ENCODE measurements at regions not wholly inside any gene's neighbourhood (a gene's known extent, or its start where the extent isn't known, plus 50 kb on each side); places are given as distances from the start of the nearest gene placed in this dataset.
"Not testable (repeated sequence)": the region's sequence is repeated elsewhere in the genome, so short reads cannot be mapped to it uniquely, and the experiment has no call there.

DNA sequence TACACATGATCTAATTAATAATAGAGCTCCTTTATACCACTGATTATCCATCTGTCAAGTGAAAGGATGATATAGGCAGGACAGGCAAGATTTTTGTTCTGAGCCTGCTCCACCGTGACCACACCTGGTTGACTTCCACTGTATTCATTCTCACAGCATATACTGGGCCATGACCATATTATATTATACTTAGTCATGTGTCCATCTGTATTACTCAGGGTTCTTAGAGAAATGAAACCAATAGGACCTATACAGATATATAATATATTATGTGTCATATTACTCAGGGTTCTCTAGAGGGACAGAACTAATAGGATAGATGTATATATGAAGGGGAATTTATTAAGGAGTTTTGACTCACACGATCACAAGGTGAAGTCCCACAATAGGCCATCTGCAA lies 675.1 kb downstream of the GRXCR1 start:
- H3K9me3 ChIP-seq (replicated peaks), result no peaks in the 10 kb centered on the region
- no peaks in the 10 kb centered on the region for H3K36me3 ChIP-seq
- no peak overlapping the region for H3K4me3 ChIP-seq
- H3K4me1 ChIP-seq (replicated peaks), result no peaks in the 10 kb centered on the region
- no peak for DNase-seq (ENCODE audit: low read depth in 1 of 2, low spot score in 2 of 2)
- no peaks in the 10 kb centered on the region for H3K27me3 ChIP-seq (replicated peaks)
- H3K27ac ChIP-seq, result no peak overlapping the region

DNA sequence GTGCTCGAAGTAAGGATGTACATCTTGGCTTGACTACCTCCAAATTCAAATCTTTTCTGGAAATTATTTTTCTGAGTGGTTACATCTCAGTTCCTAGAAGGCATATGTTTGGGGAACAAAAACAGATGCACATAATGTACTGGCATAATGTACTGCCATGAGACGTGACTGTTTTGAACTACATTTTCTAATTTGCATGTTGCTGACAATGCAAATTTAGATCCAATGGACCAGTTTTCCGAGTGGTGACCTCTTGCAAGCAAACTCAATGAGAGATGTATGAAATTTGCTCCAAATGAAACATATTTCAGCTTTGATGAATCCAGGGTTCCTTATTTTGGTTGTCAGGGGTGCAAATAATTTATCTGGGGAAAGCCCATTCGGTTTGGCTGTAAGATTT lies 694.3 kb downstream of the GRXCR1 start:
- Histone ChIP-seq H3K27me3 (replicated peaks) (no peaks in the 10 kb centered on the region), H3K27ac (no peak overlapping the region)
- no peak for DNase-seq (ENCODE audit: low read depth in 1 of 2, low spot score in 2 of 2)

DNA sequence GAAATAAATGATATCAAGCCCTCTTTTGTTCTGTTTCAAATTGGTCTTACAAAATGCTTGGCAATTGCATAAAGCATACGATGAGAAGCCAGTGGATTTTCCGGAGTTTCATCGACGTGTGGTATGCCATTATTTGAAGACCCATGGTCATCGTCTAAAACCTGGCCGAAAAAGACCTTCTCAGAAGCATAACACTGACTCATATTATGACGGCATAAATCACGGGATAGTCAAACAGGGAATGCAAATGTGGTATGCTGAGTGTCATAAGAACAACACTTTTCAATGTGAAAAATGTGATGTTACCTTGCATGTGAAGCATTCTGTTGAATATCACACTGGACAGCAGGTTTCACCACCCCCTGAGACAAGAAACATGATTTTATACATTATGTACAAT lies 695.2 kb downstream of the GRXCR1 start:
- no peaks in the 10 kb centered on the region for H3K4me1 ChIP-seq (replicated peaks)
- H3K27me3 ChIP-seq (replicated peaks), result no peaks in the 10 kb centered on the region
- H3K36me3 ChIP-seq, result no peaks in the 10 kb centered on the region
- no peak overlapping the region for H3K27ac ChIP-seq
- no peaks in the 10 kb centered on the region for H3K9me3 ChIP-seq (replicated peaks)
- DNase-seq (ENCODE audit: low read depth in 1 of 2, low spot score in 2 of 2), result no peak
- no peak overlapping the region for H3K4me3 ChIP-seq

More for the DNA sequence above, 694.3 kb downstream of the GRXCR1 start:
- H3K4me1 ChIP-seq (replicated peaks), result no peaks in the 10 kb centered on the region
- no peak overlapping the region for H3K4me3 ChIP-seq
- no peaks in the 10 kb centered on the region for H3K36me3 ChIP-seq
- H3K9me3 ChIP-seq (replicated peaks), result no peaks in the 10 kb centered on the region

DNA sequence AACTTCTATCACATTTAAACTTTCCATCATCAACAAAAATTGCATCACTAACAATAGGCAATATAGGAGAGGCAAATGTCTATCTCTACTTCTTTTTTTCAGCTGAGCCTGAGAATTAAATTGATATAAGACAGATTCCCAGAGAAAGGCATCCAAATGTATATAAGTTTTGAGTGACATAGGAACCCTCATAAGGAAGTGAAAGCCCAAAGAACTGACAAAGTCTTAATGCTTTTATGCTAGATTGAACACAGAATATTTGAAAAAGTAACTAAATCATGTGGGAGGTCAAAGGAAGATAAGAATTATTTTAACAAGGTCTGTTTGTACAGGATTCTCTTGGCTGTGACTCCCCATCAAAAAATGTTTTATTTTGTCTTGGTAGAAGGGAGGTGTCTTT lies 714.9 kb downstream of the GRXCR1 start:
- H3K27ac ChIP-seq, result no peak overlapping the region
- no peaks in the 10 kb centered on the region for H3K36me3 ChIP-seq
- no peak overlapping the region for H3K4me3 ChIP-seq
- no peak for DNase-seq (ENCODE audit: low read depth in 1 of 2, low spot score in 2 of 2)
- H3K27me3 ChIP-seq (replicated peaks), result no peaks in the 10 kb centered on the region
- H3K4me1 ChIP-seq (replicated peaks), result no peaks in the 10 kb centered on the region
- no peaks in the 10 kb centered on the region for H3K9me3 ChIP-seq (replicated peaks)

DNA sequence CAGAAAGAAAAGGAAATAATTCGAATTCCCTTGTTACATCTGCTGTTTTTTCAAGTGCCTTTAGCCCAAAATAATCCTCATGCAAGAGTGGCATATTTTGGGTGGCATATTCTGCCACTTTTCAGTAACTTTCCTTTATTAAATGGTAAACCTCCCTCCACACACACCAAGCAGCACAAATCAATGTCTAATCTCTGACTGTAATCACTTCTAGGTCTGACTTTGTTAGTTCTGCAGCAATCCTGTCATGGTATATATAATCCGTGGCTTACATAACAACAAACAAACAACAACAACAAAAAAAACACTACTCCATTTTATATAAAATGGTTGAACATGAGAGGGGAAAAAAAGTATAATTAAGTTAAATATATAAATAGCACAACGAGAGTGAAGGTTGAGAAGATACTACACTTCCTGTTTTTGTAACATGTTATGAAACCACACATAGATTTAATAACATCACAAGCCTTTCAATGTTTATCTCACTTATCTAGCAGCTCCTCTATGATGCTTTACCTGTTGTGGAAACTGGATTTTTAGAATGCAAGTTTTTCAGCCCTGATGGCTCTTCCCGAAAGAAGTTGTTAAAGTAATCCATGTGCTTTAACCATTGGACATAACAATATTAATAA lies 715.4 kb downstream of the GRXCR1 start:
- DNase-seq (ENCODE audit: low read depth in 1 of 2, low spot score in 2 of 2), result no peak
- no peaks in the 10 kb centered on the region for H3K27me3 ChIP-seq (replicated peaks)

GRCh38 chr4:43619219-43619618 lies 726.7 kb downstream of the GRXCR1 start:
- no peaks in the 10 kb centered on the region for H3K9me3 ChIP-seq (replicated peaks)
- DNase-seq (ENCODE audit: low read depth in 1 of 2, low spot score in 2 of 2), result no peak
- no peaks in the 10 kb centered on the region for H3K27me3 ChIP-seq (replicated peaks)
- no peaks in the 10 kb centered on the region for H3K36me3 ChIP-seq
- H3K4me3 ChIP-seq, result no peak overlapping the region
- H3K27ac ChIP-seq, result no peak overlapping the region
- no peaks in the 10 kb centered on the region for H3K4me1 ChIP-seq (replicated peaks)

More for the DNA sequence above, 715.4 kb downstream of the GRXCR1 start:
- Histone ChIP-seq H3K9me3 (replicated peaks) (no peaks in the 10 kb centered on the region), H3K4me3 (no peak overlapping the region), H3K4me1 (replicated peaks) (no peaks in the 10 kb centered on the region), H3K27ac (no peak overlapping the region), H3K36me3 (no peaks in the 10 kb centered on the region)

- DNase-seq (ENCODE audit: low read depth in 1 of 2, low spot score in 2 of 2); H3K36me3 ChIP-seq; H3K4me1 ChIP-seq (replicated peaks); H3K4me3 ChIP-seq; H3K27ac ChIP-seq; H3K9me3 ChIP-seq (replicated peaks); H3K27me3 ChIP-seq (replicated peaks): not testable (repeated sequence)
These were observed 745.4 kb downstream of the GRXCR1 start for GRCh38 chr4:43637893-43638292.

DNA sequence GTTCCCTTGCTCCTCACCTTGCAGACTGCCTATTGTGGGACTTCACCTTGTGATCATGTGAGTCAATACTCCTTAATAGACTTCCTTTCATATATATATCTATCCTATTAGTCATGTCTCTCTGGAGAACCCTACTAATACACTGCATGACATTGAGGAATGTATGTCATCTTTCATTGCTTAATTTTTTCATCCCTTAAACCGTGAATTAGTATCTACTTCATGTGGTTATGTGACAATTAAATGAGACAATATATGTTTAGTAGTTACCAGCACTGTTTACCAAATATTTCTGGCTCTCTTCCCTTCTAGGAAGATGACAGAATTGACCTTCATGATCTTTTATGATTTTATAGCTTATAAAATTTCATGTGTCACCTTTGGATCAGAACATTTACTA lies 759.5 kb downstream of the GRXCR1 start:
- no peak overlapping the region for H3K4me3 ChIP-seq
- H3K36me3 ChIP-seq, result no peaks in the 10 kb centered on the region
- no peaks in the 10 kb centered on the region for H3K9me3 ChIP-seq (replicated peaks)
- no peak overlapping the region for H3K27ac ChIP-seq
- H3K27me3 ChIP-seq (replicated peaks), result no peaks in the 10 kb centered on the region
- no peak for DNase-seq (ENCODE audit: low read depth in 1 of 2, low spot score in 2 of 2)
- H3K4me1 ChIP-seq (replicated peaks), result no peaks in the 10 kb centered on the region

DNA sequence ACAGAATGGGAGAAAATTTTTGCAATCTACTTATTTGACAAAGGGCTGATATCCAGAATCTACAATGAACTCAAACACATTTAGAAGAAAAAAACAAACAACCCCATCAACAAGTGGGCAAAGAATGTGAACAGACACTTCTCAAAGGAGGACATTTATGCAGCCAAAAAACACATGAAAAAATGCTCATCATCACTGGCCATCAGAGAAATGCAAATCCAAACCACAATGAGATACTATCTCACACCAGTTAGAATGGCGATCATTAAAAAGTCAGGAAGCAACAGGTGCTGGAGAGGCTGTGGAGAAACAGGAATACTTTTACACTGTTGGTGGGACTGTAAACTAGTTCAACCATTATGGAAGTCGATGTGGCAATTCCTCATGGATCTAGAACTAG lies 767.0 kb downstream of the GRXCR1 start:
- H3K36me3 ChIP-seq; H3K27ac ChIP-seq; H3K4me3 ChIP-seq; H3K27me3 ChIP-seq (replicated peaks); H3K9me3 ChIP-seq (replicated peaks); H3K4me1 ChIP-seq (replicated peaks); DNase-seq (ENCODE audit: low read depth in 1 of 2, low spot score in 2 of 2): not testable (repeated sequence)

DNA sequence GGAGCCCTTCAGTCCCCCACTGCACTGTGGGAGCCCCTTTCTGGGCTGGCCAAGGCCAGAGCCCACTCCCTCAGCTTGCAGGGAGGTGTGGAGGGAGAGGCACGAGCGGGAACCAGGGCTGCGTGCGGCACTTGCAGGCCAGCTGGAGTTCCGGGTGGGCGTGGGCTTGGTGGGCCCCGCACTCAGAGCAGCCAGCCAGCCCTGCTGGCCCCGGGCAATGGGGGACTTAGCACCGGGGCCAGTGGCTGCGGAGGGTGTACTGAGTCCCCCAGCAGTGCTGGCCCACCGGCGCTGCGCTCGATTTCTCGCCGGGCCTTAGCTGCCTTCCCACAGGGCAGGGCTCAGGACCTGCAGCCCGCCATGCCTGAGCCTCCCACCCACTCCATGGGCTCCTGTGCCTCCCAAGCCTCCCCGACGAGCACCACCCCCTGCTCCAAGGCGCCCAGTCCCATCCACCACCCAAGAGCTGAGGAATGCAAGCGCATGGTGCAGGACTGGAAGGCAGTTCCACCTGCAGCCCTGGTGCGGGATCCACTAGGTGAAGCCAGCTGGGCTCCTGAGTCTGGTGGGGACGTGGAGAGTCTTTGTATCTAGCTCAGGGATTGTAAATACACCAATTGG lies 776.2 kb downstream of the KCTD8 start:
- not testable (repeated sequence) for H3K36me3 ChIP-seq; H3K4me1 ChIP-seq (replicated peaks); H3K4me3 ChIP-seq; H3K27ac ChIP-seq; H3K27me3 ChIP-seq (replicated peaks); DNase-seq (ENCODE audit: low read depth in 1 of 2, low spot score in 2 of 2); H3K9me3 ChIP-seq (replicated peaks)

GRCh38 chr4:43680421-43680820 lies 768.2 kb downstream of the KCTD8 start:
- no peaks in the 10 kb centered on the region for H3K27me3 ChIP-seq (replicated peaks)
- no peak for DNase-seq (ENCODE audit: low read depth in 1 of 2, low spot score in 2 of 2)
- no peaks in the 10 kb centered on the region for H3K9me3 ChIP-seq (replicated peaks)
- no peak overlapping the region for H3K27ac ChIP-seq
- no peaks in the 10 kb centered on the region for H3K4me1 ChIP-seq (replicated peaks)
- H3K36me3 ChIP-seq, result no peaks in the 10 kb centered on the region
- H3K4me3 ChIP-seq, result no peak overlapping the region

- H3K36me3 ChIP-seq, result no peaks in the 10 kb centered on the region
- DNase-seq (ENCODE audit: low read depth in 1 of 2, low spot score in 2 of 2), result no peak
- H3K9me3 ChIP-seq (replicated peaks), result no peaks in the 10 kb centered on the region
These were observed 766.1 kb downstream of the KCTD8 start for GRCh38 chr4:43682551-43682950.

DNA sequence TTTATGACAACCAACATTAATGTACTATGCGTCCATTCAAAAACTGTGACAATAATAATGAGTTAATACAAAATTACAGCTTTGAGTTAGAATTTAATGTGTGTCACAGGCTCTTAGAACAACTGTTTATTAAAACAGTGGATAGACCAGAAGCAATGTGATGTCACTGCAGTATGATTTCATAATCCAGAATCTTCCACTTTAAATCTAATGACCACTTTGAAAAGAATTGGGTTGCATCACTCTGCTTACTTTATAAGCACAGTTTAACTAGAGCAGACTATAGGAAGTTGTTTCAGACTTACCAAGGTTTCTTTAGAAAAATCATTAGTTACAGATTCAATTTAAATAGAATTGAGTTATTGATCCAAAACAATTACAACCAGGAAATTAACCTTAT lies 758.5 kb downstream of the KCTD8 start:
- H3K27me3 ChIP-seq (replicated peaks), result no peaks in the 10 kb centered on the region
- no peaks in the 10 kb centered on the region for H3K36me3 ChIP-seq
- no peaks in the 10 kb centered on the region for H3K9me3 ChIP-seq (replicated peaks)
- no peak for DNase-seq (ENCODE audit: low read depth in 1 of 2, low spot score in 2 of 2)
- H3K4me1 ChIP-seq (replicated peaks), result no peaks in the 10 kb centered on the region
- H3K27ac ChIP-seq, result no peak overlapping the region
- H3K4me3 ChIP-seq, result no peak overlapping the region

More at GRCh38 chr4:43682551-43682950, 766.1 kb downstream of the KCTD8 start:
- Histone ChIP-seq H3K27me3 (replicated peaks) (no peaks in the 10 kb centered on the region), H3K4me3 (no peak overlapping the region), H3K27ac (no peak overlapping the region), H3K4me1 (replicated peaks) (no peaks in the 10 kb centered on the region)

GRCh38 chr4:43693876-43694275 lies 754.7 kb downstream of the KCTD8 start:
- Histone ChIP-seq H3K4me3 (no peak overlapping the region), H3K9me3 (replicated peaks) (no peaks in the 10 kb centered on the region), H3K4me1 (replicated peaks) (no peaks in the 10 kb centered on the region), H3K27me3 (replicated peaks) (no peaks in the 10 kb centered on the region), H3K36me3 (no peaks in the 10 kb centered on the region), H3K27ac (no peak overlapping the region)
- no peak for DNase-seq (ENCODE audit: low read depth in 1 of 2, low spot score in 2 of 2)

DNA sequence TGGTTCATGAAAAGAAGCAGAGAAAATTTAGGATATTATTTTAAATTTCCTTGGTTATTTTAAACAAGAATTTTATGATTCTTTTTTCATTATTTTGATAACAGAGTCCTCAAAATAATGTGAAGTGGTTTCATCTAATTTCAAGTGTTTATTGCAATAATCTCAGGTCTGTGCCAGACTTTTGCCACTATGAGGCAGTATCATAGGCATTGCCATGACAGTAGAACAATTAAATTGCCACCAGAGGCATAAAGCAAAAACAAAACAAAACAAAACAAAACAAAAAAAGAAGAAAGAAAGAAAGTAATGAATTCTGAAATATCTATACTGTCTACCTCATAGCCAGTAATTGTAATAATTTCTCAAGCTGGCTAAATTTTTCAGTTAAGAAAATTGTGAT lies 739.2 kb downstream of the KCTD8 start:
- Histone ChIP-seq H3K36me3 (no peaks in the 10 kb centered on the region), H3K27ac (no peak overlapping the region), H3K27me3 (replicated peaks) (no peaks in the 10 kb centered on the region), H3K4me3 (no peak overlapping the region), H3K9me3 (replicated peaks) (no peaks in the 10 kb centered on the region), H3K4me1 (replicated peaks) (no peaks in the 10 kb centered on the region)
- DNase-seq (ENCODE audit: low read depth in 1 of 2, low spot score in 2 of 2), result no peak

Measured in SJSA1 (cell line).